ENCODE measurements at regions not wholly inside any gene's neighbourhood (a gene's known extent, or its start where the extent isn't known, plus 50 kb on each side); places are given as distances from the start of the nearest gene placed in this dataset.

- Mint-ChIP-seq H3K27me3 (ENCODE audit: insufficient read depth, low read depth) (no peaks in the 10 kb centered on the region), H3K9me3 (no peaks in the 10 kb centered on the region), H3K27ac (no peak overlapping the region), H3K4me3 (no peak overlapping the region), H3K36me3 (no peaks in the 10 kb centered on the region), H3K4me1 (peaks cover 10% of the 10 kb centered on the region)
- no peak overlapping the region for H3K4me3 ChIP-seq
- no peaks in the 10 kb centered on the region for H3K79me2 ChIP-seq (ENCODE audit: low read depth)
- TF ChIP-seq EZH2 (IDR thresholded peaks at IDR 0.05) = no peak
- no peak for TF ChIP-seq EZH2phosphoT487 (IDR thresholded peaks at IDR 0.05)
- no peak for TF ChIP-seq CTCF (IDR thresholded peaks at IDR 0.05)
- H3K4me1 ChIP-seq = peaks cover 19% of the 10 kb centered on the region
- no peak overlapping the region for H2AFZ ChIP-seq (replicated peaks)
- no peak for DNase-seq (ENCODE audit: low spot score)
- H3F3A ChIP-seq (ENCODE audit: low read depth) = peaks cover 12% of the 10 kb centered on the region
- no peaks in the 10 kb centered on the region for H3K9me3 ChIP-seq (ENCODE audit: low read depth)
- no peak overlapping the region for H3K4me2 ChIP-seq
- no peaks in the 10 kb centered on the region for H3K36me3 ChIP-seq
- H3K9ac ChIP-seq = no peak overlapping the region
- H4K20me1 ChIP-seq (ENCODE audit: low read depth) = no peaks in the 10 kb centered on the region
- H3K27me3 ChIP-seq = no peaks in the 10 kb centered on the region
- H3K27ac ChIP-seq = no peak overlapping the region
Measured at GRCh38 chr6:47157653-47158219, 115.6 kb upstream of the ADGRF1 start.

- Histone ChIP-seq H3K27me3 (no peaks in the 10 kb centered on the region), H3K79me2 (ENCODE audit: low read depth) (no peaks in the 10 kb centered on the region), H3K4me2 (no peak overlapping the region), H3K4me3 (no peak overlapping the region), H2AFZ (replicated peaks) (no peak overlapping the region), H3K36me3 (no peaks in the 10 kb centered on the region), H3K4me1 (peaks cover 19% of the 10 kb centered on the region), H3F3A (ENCODE audit: low read depth) (peaks cover 12% of the 10 kb centered on the region), H4K20me1 (ENCODE audit: low read depth) (no peaks in the 10 kb centered on the region), H3K9ac (no peak overlapping the region), H3K9me3 (ENCODE audit: low read depth) (no peaks in the 10 kb centered on the region), H3K27ac (no peak overlapping the region)
- Mint-ChIP-seq H3K9me3 (no peaks in the 10 kb centered on the region), H3K4me1 (peaks cover 10% of the 10 kb centered on the region), H3K4me3 (no peak overlapping the region), H3K27ac (no peak overlapping the region), H3K27me3 (ENCODE audit: insufficient read depth, low read depth) (no peaks in the 10 kb centered on the region), H3K36me3 (no peaks in the 10 kb centered on the region)
- no peak for TF ChIP-seq EZH2 (IDR thresholded peaks at IDR 0.05)
- no peak for TF ChIP-seq CTCF (IDR thresholded peaks at IDR 0.05)
- no peak for TF ChIP-seq EZH2phosphoT487 (IDR thresholded peaks at IDR 0.05)
- no peak for DNase-seq (ENCODE audit: low spot score)
Measured at GRCh38 chr6:47157063-47157462, 114.9 kb upstream of the ADGRF1 start.

- H3K27me3 ChIP-seq = no peaks in the 10 kb centered on the region
- no peaks in the 10 kb centered on the region for H4K20me1 ChIP-seq (ENCODE audit: low read depth)
- no peak overlapping the region for H3K27ac ChIP-seq
- Mint-ChIP-seq H3K4me1 (peaks cover 10% of the 10 kb centered on the region), H3K27me3 (ENCODE audit: insufficient read depth, low read depth) (no peaks in the 10 kb centered on the region), H3K4me3 (no peak overlapping the region), H3K9me3 (no peaks in the 10 kb centered on the region), H3K27ac (peak overlapping the region; percentile 33), H3K36me3 (no peaks in the 10 kb centered on the region)
- peaks cover 19% of the 10 kb centered on the region for H3K4me1 ChIP-seq
- H3K36me3 ChIP-seq = no peaks in the 10 kb centered on the region
- H3K79me2 ChIP-seq (ENCODE audit: low read depth) = no peaks in the 10 kb centered on the region
- H3K4me3 ChIP-seq = no peak overlapping the region
- TF ChIP-seq EZH2phosphoT487 (IDR thresholded peaks at IDR 0.05) = no peak
- TF ChIP-seq EZH2 (IDR thresholded peaks at IDR 0.05) = no peak
- H3K9ac ChIP-seq = no peak overlapping the region
- peak; percentile 61 for DNase-seq (ENCODE audit: low spot score)
- peaks cover 12% of the 10 kb centered on the region for H3F3A ChIP-seq (ENCODE audit: low read depth)
- no peak overlapping the region for H3K4me2 ChIP-seq
- H2AFZ ChIP-seq (replicated peaks) = no peak overlapping the region
- no peaks in the 10 kb centered on the region for H3K9me3 ChIP-seq (ENCODE audit: low read depth)
Measured at GRCh38 chr6:47156196-47156595, 114.1 kb upstream of the ADGRF1 start.

GRCh38 chr6:47153404-47153755 lies 111.2 kb upstream of the ADGRF1 start:
- Histone ChIP-seq H2AFZ (replicated peaks) (no peak overlapping the region), H3F3A (ENCODE audit: low read depth) (peaks cover 12% of the 10 kb centered on the region), H3K9ac (no peak overlapping the region), H3K9me3 (ENCODE audit: low read depth) (no peaks in the 10 kb centered on the region), H3K27ac (no peak overlapping the region), H3K4me3 (no peak overlapping the region), H4K20me1 (ENCODE audit: low read depth) (no peaks in the 10 kb centered on the region), H3K79me2 (ENCODE audit: low read depth) (no peaks in the 10 kb centered on the region), H3K27me3 (no peaks in the 10 kb centered on the region), H3K4me2 (no peak overlapping the region), H3K4me1 (peaks cover 14% of the 10 kb centered on the region), H3K36me3 (no peaks in the 10 kb centered on the region)
- Mint-ChIP-seq H3K27me3 (ENCODE audit: insufficient read depth, low read depth) (peaks cover 2% of the 10 kb centered on the region), H3K4me3 (no peak overlapping the region), H3K27ac (no peak overlapping the region), H3K9me3 (no peaks in the 10 kb centered on the region), H3K4me1 (peaks cover 10% of the 10 kb centered on the region), H3K36me3 (no peaks in the 10 kb centered on the region)
- TF ChIP-seq EZH2phosphoT487 (IDR thresholded peaks at IDR 0.05) (no peak), EZH2 (IDR thresholded peaks at IDR 0.05) (no peak), CTCF (IDR thresholded peaks at IDR 0.05) (no peak)
- no peak for DNase-seq (ENCODE audit: low spot score)

Data from neural progenitor cell (in vitro differentiated cells).